Right lobe of liver (tissue), 4 donors: ENCODE measurements at regions not wholly inside any gene's neighbourhood (a gene's known extent, or its start where the extent isn't known, plus 50 kb on each side); places are given as distances from the start of the nearest gene placed in this dataset.

ENCODE experiments used
- POLR2A ChIP-seq: fragments of 450-650 bp; IDR thresholded peaks from one replicate; pipeline ENCODE4 v1.6.1; 2017; ENCODE audit warnings: antibody characterized with exemption, mild to moderate bottlenecking
- TF ChIP-seq, protein P1 (sequence below), 4 donors: fragments of 200-600 bp in 3 of 4; fragments of 450-650 bp in 1 of 4; IDR thresholded peaks; one replicate each; pipeline versions ENCODE4 v1.5.1 to v1.8.0; 2016 to 2022; ENCODE audit warnings: antibody characterized with exemption in 4 of 4, mild to moderate bottlenecking in 2 of 4
- donor health status: DM: no; HTN: no; CAD: no.
- donor health status: DM: no; HTN: no; CAD: no.
- donor health status: DM: no; HTN: yes; CAD: no.

DNA sequence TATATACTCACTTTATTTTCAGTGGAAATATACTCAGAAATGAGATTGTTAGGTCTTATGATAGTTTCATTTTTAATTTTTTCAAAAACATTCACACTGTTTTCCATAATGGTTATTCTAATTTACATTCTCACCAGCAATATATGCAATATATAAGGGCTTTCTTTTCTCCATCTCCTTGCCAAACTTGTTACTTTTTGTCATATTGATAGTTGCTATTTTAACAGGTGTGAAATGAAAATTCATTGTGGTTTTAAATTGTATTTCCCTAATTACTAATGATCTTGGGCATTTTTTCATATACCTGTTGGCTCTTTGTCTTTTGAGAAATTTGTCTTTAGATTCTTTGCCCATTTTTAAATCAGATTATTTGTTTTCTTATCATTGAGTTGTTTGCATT, 325.2 kb downstream of the DIPK2A start:
- TF ChIP-seq, protein P1, sequence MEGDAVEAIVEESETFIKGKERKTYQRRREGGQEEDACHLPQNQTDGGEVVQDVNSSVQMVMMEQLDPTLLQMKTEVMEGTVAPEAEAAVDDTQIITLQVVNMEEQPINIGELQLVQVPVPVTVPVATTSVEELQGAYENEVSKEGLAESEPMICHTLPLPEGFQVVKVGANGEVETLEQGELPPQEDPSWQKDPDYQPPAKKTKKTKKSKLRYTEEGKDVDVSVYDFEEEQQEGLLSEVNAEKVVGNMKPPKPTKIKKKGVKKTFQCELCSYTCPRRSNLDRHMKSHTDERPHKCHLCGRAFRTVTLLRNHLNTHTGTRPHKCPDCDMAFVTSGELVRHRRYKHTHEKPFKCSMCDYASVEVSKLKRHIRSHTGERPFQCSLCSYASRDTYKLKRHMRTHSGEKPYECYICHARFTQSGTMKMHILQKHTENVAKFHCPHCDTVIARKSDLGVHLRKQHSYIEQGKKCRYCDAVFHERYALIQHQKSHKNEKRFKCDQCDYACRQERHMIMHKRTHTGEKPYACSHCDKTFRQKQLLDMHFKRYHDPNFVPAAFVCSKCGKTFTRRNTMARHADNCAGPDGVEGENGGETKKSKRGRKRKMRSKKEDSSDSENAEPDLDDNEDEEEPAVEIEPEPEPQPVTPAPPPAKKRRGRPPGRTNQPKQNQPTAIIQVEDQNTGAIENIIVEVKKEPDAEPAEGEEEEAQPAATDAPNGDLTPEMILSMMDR (IDR thresholded peaks at IDR 0.05), result no peak
- TF ChIP-seq POLR2A, result no peak
